ENCODE measurements at regions not wholly inside any gene's neighbourhood (a gene's known extent, or its start where the extent isn't known, plus 50 kb on each side); places are given as distances from the start of the nearest gene placed in this dataset.
"Not testable (repeated sequence)": the region's sequence is repeated elsewhere in the genome, so short reads cannot be mapped to it uniquely, and the experiment has no call there.

GRCh38 chr2:22003270-22003669 lies 879.5 kb downstream of the TDRD15 start:
- FAIRE-seq (peak; percentile 40), DNase-seq (ENCODE audit: low spot score in 2 of 2) (no peak)

- FAIRE-seq, result no peak
These were observed 887.3 kb downstream of the TDRD15 start for GRCh38 chr2:22011048-22011447.

GRCh38 chr2:22020091-22020742 lies 896.4 kb downstream of the TDRD15 start:
- DNase-seq (ENCODE audit: low spot score in 2 of 2), result no peak
- FAIRE-seq, result no peak

More at GRCh38 chr2:22011048-22011447, 887.3 kb downstream of the TDRD15 start:
- no peak for DNase-seq (ENCODE audit: low spot score in 2 of 2)

- FAIRE-seq (no peak), DNase-seq (ENCODE audit: low spot score in 2 of 2) (no peak)
These were observed 903.7 kb downstream of the TDRD15 start for GRCh38 chr2:22027345-22028005.

- FAIRE-seq (no peak), DNase-seq (ENCODE audit: low spot score in 2 of 2) (no peak)
These were observed 911.6 kb downstream of the TDRD15 start for GRCh38 chr2:22035361-22035830.

- no peak for DNase-seq (ENCODE audit: low spot score in 2 of 2)
- FAIRE-seq, result no peak
These were observed 913.5 kb downstream of the TDRD15 start for GRCh38 chr2:22037274-22037673.

GRCh38 chr2:22043784-22044183 lies 920.0 kb downstream of the TDRD15 start:
- FAIRE-seq, result no peak
- DNase-seq (ENCODE audit: low spot score in 2 of 2), result no peak

- DNase-seq (ENCODE audit: low spot score in 2 of 2) (no peak), FAIRE-seq (no peak)
These were observed 932.2 kb downstream of the TDRD15 start for GRCh38 chr2:22055784-22056620.

GRCh38 chr2:22056621-22057132 lies 932.9 kb downstream of the TDRD15 start:
- DNase-seq (ENCODE audit: low spot score in 2 of 2) (no peak), FAIRE-seq (no peak)

GRCh38 chr2:22062679-22063078 lies 938.9 kb downstream of the TDRD15 start:
- no peak for FAIRE-seq
- no peak for DNase-seq (ENCODE audit: low spot score in 2 of 2)

- DNase-seq (ENCODE audit: low spot score in 2 of 2) (no peak), FAIRE-seq (no peak)
These were observed 952.7 kb downstream of the TDRD15 start for GRCh38 chr2:22076454-22076853.

GRCh38 chr2:22078701-22079100 lies 954.9 kb downstream of the TDRD15 start:
- FAIRE-seq (no peak), DNase-seq (ENCODE audit: low spot score in 2 of 2) (no peak)

GRCh38 chr2:22079583-22079982 lies 955.8 kb downstream of the TDRD15 start:
- FAIRE-seq (no peak), DNase-seq (ENCODE audit: low spot score in 2 of 2) (no peak)

GRCh38 chr2:22086726-22087125 lies 963.0 kb downstream of the TDRD15 start:
- FAIRE-seq, result no peak
- peak in 1 of 2 donors; percentile 1 for DNase-seq (ENCODE audit: low spot score in 2 of 2)

GRCh38 chr2:22103617-22104016 lies 979.8 kb downstream of the TDRD15 start:
- not testable (repeated sequence) for FAIRE-seq; DNase-seq (ENCODE audit: low spot score in 2 of 2)

- DNase-seq (ENCODE audit: low spot score in 2 of 2), result no peak
- FAIRE-seq, result no peak
These were observed 986.5 kb downstream of the TDRD15 start for GRCh38 chr2:22110244-22110651.

- FAIRE-seq, result no peak
These were observed 1000.2 kb downstream of the TDRD15 start for GRCh38 chr2:22124003-22124402.

GRCh38 chr2:22126106-22126505 lies 1002.3 kb downstream of the TDRD15 start:
- FAIRE-seq (no peak), DNase-seq (ENCODE audit: low spot score in 2 of 2) (no peak)

More at GRCh38 chr2:22124003-22124402, 1000.2 kb downstream of the TDRD15 start:
- DNase-seq (ENCODE audit: low spot score in 2 of 2), result no peak

- FAIRE-seq (no peak), DNase-seq (ENCODE audit: low spot score in 2 of 2) (no peak)
These were observed 1003.2 kb downstream of the TDRD15 start for GRCh38 chr2:22126978-22127377.

GRCh38 chr2:22134421-22134820 lies 1010.7 kb downstream of the TDRD15 start:
- FAIRE-seq (no peak), DNase-seq (ENCODE audit: low spot score in 2 of 2) (no peak)

GRCh38 chr2:22136446-22136845 lies 1012.7 kb downstream of the TDRD15 start:
- no peak for FAIRE-seq
- no peak for DNase-seq (ENCODE audit: low spot score in 2 of 2)

Measured in frontal cortex (tissue), 3 donors.